ENCODE measurements at regions not wholly inside any gene's neighbourhood (a gene's known extent, or its start where the extent isn't known, plus 50 kb on each side); places are given as distances from the start of the nearest gene placed in this dataset.

GRCh38 chr1:30635391-30635975 lies 87.9 kb downstream of the MATN1 start:
- DNase-seq: no peak
- intact Hi-C loops (cut with DNase I): no loop called here
- WGBS, 3 donors: 51 to 71% (median 55%) methylated on average over 8 of the region's 8 CpGs

GRCh38 chr1:30634507-30634906 lies 88.9 kb downstream of the MATN1 start:
- H3K4me3 ChIP-seq: no peak overlapping the region
- intact Hi-C loops (cut with DNase I): no loop called here
- no peak for TF ChIP-seq CTCF (IDR thresholded peaks at IDR 0.05)
- TF ChIP-seq EP300 (IDR thresholded peaks at IDR 0.05): no peak
- TF ChIP-seq POLR2A (IDR thresholded peaks at IDR 0.05): no peak
- DNase-seq: no peak
- no peaks in the 10 kb centered on the region for H3K9me3 ChIP-seq
- H3K27ac ChIP-seq: no peak overlapping the region
- H3K36me3 ChIP-seq: no peaks in the 10 kb centered on the region
- H3K27me3 ChIP-seq: no peaks in the 10 kb centered on the region
- 88 to 93% (median 91%) methylated on average over 5 of the region's 5 CpGs for WGBS, 3 donors
- no peaks in the 10 kb centered on the region for H3K4me1 ChIP-seq (ENCODE audit: insufficient read depth)

More at GRCh38 chr1:30635391-30635975, 87.9 kb downstream of the MATN1 start:
- Histone ChIP-seq H3K36me3 (no peaks in the 10 kb centered on the region), H3K27ac (no peak overlapping the region), H3K4me1 (ENCODE audit: insufficient read depth) (no peaks in the 10 kb centered on the region), H3K27me3 (no peaks in the 10 kb centered on the region), H3K4me3 (no peak overlapping the region), H3K9me3 (no peaks in the 10 kb centered on the region)
- no peak for TF ChIP-seq EP300 (IDR thresholded peaks at IDR 0.05)
- TF ChIP-seq POLR2A (IDR thresholded peaks at IDR 0.05): no peak
- no peak for TF ChIP-seq CTCF (IDR thresholded peaks at IDR 0.05)

GRCh38 chr1:30633294-30633693 lies 90.1 kb downstream of the MATN1 start:
- Histone ChIP-seq H3K4me3 (no peak overlapping the region), H3K27me3 (no peaks in the 10 kb centered on the region), H3K9me3 (no peaks in the 10 kb centered on the region), H3K27ac (no peak overlapping the region), H3K4me1 (ENCODE audit: insufficient read depth) (no peaks in the 10 kb centered on the region), H3K36me3 (no peaks in the 10 kb centered on the region)
- DNase-seq: no peak
- intact Hi-C loops (cut with DNase I): no loop called here
- 91 to 93% (median 92%) methylated on average over 4 of the region's 4 CpGs for WGBS, 3 donors
- TF ChIP-seq CTCF (IDR thresholded peaks at IDR 0.05): no peak
- no peak for TF ChIP-seq POLR2A (IDR thresholded peaks at IDR 0.05)
- no peak for TF ChIP-seq EP300 (IDR thresholded peaks at IDR 0.05)

GRCh38 chr1:30632481-30632880 lies 90.9 kb downstream of the MATN1 start:
- 69 to 84% (median 77%) methylated on average over 7 of the region's 7 CpGs for whole genome bisulfite sequencing, 3 donors
- intact Hi-C loops (cut with DNase I): no loop called here
- DNase-seq: no peak

GRCh38 chr1:30631700-30632099 lies 91.7 kb downstream of the MATN1 start:
- DNase-seq: no peak
- Histone ChIP-seq H3K36me3 (no peaks in the 10 kb centered on the region), H3K27ac (no peak overlapping the region), H3K4me1 (ENCODE audit: insufficient read depth) (no peaks in the 10 kb centered on the region), H3K4me3 (no peak overlapping the region), H3K9me3 (peaks cover 0 to 4% of the 10 kb centered on the region in 2 donors), H3K27me3 (no peaks in the 10 kb centered on the region)
- intact Hi-C loops (cut with DNase I): no loop called here
- WGBS, 3 donors: 83 to 98% (median 90%) methylated on average over 2 of the region's 2 CpGs
- TF ChIP-seq EP300 (IDR thresholded peaks at IDR 0.05): no peak
- TF ChIP-seq CTCF (IDR thresholded peaks at IDR 0.05): no peak
- TF ChIP-seq POLR2A (IDR thresholded peaks at IDR 0.05): no peak

More at GRCh38 chr1:30632481-30632880, 90.9 kb downstream of the MATN1 start:
- H3K36me3 ChIP-seq: no peaks in the 10 kb centered on the region
- H3K4me3 ChIP-seq: no peak overlapping the region
- TF ChIP-seq POLR2A (IDR thresholded peaks at IDR 0.05): no peak
- no peak overlapping the region for H3K27ac ChIP-seq
- peaks cover 0 to 4% of the 10 kb centered on the region in 2 donors for H3K9me3 ChIP-seq
- H3K4me1 ChIP-seq (ENCODE audit: insufficient read depth): no peaks in the 10 kb centered on the region
- no peaks in the 10 kb centered on the region for H3K27me3 ChIP-seq

Measured in ovary (tissue), 7 donors.